NCI-H146 (cell line): ENCODE measurements at regions not wholly inside any gene's neighbourhood (a gene's known extent, or its start where the extent isn't known, plus 50 kb on each side); places are given as distances from the start of the nearest gene placed in this dataset.

Source experiments
- DNase-seq: peaks from one replicate; lab custom pipeline; 2025; lab: John Stamatoyannopoulos, UW

GRCh38 chr14:27958757-27959156, 807.8 kb upstream of the FOXG1 start:
- DNase-seq: no peak

DNA sequence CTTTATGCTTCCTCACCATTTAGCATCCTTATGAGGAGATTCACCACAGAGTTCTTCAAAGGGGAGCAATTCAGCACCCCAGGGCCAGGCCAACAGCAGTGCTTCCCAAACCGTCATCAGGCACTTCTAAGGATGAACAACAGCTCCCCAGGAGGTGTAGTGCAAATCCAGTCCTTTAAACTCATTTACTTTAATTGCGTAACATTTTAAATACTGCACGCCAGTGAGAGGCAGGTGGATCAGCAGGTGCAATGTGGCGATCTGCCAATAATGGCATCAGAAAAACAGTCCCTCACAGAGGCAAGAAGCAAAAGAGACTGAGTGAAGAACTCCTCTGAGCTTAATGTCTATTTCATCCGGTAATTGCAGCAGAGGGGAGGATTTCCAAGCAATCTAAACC, 770.9 kb upstream of the FOXG1 start:
- DNase-seq: peak; percentile 99

GRCh38 chr14:28001002-28001401, 765.6 kb upstream of the FOXG1 start:
- DNase-seq: no peak

GRCh38 chr14:28012629-28013415, 753.8 kb upstream of the FOXG1 start:
- no peak for DNase-seq

- no peak for DNase-seq
These were observed 746.5 kb upstream of the FOXG1 start for GRCh38 chr14:28020112-28020511.

GRCh38 chr14:28023853-28024252, 742.7 kb upstream of the FOXG1 start:
- no peak for DNase-seq

- no peak for DNase-seq
These were observed 714.3 kb upstream of the FOXG1 start for GRCh38 chr14:28052251-28052650.

GRCh38 chr14:28055008-28055407, 711.6 kb upstream of the FOXG1 start:
- no peak for DNase-seq

- DNase-seq: no peak
These were observed 709.0 kb upstream of the FOXG1 start for GRCh38 chr14:28057359-28058296.

DNA sequence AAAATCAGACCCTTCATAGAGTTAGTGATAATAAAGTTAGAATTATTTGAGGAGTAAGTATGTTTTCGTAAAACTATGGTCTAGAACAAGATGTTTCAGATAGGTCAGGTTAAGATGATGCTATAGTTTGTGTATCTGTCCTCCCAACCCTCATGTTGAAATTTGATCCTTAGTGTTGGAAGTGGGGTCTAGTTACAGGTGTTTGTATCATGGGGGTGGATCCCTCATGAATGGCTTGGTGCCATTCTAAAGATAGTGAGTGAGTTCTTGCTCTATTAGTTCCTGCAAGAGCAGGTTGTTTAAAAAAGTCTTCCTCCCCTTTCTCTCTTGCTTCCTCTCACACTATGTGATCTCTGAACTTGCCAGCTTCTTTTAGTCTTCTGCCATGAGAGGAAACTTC, 707.3 kb upstream of the FOXG1 start:
- DNase-seq: no peak

DNA sequence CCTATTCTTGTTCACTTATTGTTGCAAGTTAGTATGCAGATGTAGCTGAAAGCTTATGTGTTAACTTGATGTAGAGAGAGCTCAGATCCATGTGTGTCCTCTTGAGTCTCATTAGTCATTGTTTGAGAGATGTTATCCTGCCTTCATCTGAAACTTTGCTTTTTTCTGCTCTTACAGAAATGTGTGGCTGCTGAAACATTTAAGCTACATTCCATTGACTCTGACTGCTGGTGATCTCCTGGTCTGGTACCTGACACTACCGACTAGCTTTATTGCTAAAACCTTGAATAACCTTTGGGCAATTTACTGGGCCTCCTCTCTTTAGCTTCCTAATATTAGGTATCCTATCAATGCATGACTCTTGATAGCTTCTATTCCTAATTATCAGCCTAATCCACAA, 705.6 kb upstream of the FOXG1 start:
- no peak for DNase-seq

GRCh38 chr14:28077021-28077420, 689.6 kb upstream of the FOXG1 start:
- no peak for DNase-seq

- no peak for DNase-seq
These were observed 683.2 kb upstream of the FOXG1 start for GRCh38 chr14:28083389-28083788.

DNA sequence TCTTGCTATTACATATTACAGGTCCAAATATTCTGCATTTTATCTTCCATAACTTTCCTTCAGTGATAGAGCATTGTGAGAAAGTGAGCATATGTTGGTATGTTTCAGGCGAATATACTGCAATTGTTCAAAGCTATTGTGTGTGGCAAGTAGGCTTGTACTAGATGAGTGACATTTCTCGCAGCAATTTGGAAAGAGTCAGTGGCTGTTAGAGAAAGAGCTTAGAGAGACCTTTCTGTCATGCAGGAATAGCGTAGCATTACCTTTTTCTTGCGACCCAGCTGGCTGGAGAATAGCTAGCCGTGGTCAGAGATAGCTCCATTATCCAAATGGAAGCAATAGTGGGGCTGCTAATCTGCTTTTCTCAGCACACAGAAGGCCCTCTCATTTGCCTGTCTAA, 678.5 kb upstream of the FOXG1 start:
- DNase-seq: peak; percentile 18

DNA sequence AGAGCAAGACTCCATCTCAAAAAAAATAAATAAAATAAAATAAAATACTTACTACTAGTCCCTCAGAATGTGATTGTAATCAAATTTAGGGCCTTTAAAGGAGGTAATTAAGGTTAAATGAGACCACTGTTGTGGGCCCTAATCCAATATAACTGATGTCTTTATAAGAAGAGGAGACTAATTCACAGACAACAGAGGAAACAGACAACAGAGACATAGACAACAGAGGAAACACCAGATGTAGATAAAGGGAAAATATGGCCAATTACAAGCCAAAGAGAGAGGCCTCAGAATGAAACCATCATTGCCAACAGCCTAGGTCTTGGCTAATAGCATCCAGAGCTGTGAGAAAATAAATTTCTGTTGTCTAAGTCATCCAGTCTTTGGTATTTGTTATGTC, 669.0 kb upstream of the FOXG1 start:
- no peak for DNase-seq

GRCh38 chr14:28098856-28099255, 667.7 kb upstream of the FOXG1 start:
- no peak for DNase-seq

DNA sequence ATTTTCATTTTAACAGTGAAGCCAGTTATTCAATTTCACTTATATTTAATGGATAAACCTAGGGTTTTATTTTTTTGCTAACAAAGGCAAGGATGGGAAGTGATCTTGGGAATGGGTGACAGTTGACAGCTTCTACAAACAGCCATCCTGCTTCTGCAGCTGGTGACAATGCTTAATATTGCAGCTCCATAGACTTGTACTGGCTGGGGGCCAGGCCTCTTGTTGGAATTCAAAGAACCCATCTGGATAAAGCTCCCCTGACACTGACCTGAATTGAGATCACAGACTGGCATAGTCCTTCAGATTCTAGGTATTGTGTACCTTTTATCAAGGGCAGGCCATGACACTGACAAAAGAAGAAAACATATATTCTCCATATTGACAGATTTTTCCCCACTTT, 664.6 kb upstream of the FOXG1 start:
- peak; percentile 94 for DNase-seq

DNA sequence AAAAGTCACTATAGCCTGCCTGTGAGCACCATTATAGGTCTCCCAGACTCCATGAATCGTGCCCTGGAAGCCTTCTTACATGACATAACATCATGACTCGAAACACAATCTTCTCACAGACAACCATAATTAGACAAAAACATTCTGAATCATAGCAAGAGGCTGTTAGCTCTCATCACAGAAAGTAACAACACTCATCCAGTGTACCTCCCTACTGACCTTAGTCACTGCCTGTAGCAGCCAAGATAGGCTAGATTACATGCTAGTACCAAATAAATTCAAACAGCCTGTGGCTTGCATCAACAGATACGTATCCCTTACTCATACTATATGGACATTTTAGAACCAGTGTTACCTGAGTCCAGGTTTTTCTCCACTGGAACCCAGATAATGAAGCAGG, 663.8 kb upstream of the FOXG1 start:
- peak; percentile 45 for DNase-seq

GRCh38 chr14:28113311-28113710, 653.3 kb upstream of the FOXG1 start:
- DNase-seq: no peak

DNA sequence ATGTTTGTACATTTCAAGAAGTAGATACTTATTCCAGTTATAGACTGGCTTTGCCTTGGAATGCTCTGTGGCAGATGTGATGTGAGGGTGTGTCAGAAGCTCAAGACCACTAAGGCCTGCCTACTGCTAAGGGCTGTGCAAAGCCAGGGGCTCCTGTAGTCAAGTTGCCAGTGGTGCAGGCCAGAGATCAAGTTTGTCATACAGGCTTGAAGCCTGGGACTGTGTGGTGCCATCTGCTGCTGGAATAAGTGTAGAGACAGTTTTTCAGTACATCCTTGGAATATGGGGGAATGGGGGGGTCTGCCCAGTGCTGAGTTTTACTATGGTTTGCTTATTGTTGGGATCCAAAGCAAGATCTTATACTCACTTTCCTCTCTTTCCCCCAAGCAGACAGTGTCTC, 649.9 kb upstream of the FOXG1 start:
- peak; percentile 13 for DNase-seq

DNA sequence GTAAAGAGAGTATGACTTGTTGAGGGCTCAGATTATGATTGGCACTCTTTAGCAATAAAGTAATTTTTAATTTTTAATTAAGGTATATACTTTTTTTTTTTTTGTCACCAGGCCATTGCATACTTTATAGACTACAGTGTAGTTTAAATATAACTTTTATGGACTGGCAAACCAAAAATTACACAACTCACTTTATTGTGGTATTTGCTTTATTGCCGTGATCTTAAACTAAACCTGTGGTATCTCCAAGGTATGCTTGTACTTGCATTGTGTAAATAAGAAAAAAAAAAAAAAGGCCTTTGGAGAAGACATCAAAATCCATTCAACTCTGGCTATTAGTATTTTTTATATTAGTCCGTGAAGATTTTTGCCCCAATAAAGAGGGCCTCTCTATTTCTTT, 646.7 kb upstream of the FOXG1 start:
- DNase-seq: no peak

DNA sequence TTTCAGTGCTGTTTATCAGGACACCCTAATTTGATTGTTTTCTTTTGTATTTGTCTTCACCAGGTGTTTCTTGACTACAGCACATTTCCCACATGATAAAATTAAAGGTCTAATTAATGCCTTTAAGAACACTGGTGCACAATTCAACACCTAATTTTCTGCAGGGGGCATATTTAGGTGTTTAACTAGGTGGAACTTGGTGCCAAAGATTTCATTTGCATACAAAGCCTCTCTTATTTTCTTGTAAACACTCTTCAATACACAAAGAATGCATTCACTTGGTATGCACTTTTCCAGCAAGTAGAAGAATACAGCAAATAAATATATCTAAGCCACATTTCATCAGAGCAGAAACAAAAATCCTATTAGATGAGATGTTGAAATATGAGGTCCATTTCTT, 646.2 kb upstream of the FOXG1 start:
- DNase-seq: peak; percentile 67
